T-cell (primary cell): ENCODE measurements at regions not wholly inside any gene's neighbourhood (a gene's known extent, or its start where the extent isn't known, plus 50 kb on each side); places are given as distances from the start of the nearest gene placed in this dataset.

Experiments
- ATAC-seq, 4 experiments: fragments of 200-7000 bp in 3 of 4; fragments of 150-1000 bp in 1 of 4; cut with Tn5 transposase; replicated peaks in 1 of 4; 1 replicate in 3 of 4; 2 replicates in 1 of 4; pipeline ENCODE4 v1.10.0; 2021; ENCODE audit warnings: moderate library complexity in 3 of 4, mild to moderate bottlenecking in 2 of 4, moderate number of reproducible peaks in 1 of 4
- CTCF ChIA-PET, 2 donors: fragments of 300-600 bp; sonication (Branson Sonifier 250); formaldehyde crosslinking; loops; one replicate each; lab custom pipeline; 2022; ENCODE audit warnings: antibody characterized with exemption in 2 of 2; lab: Charles Lee
- POLR2A ChIA-PET, 2 donors: fragments of 300-600 bp; sonication (Branson Sonifier 250); formaldehyde crosslinking; loops; one replicate each; lab custom pipeline; 2022; ENCODE audit warnings: antibody characterized with exemption in 2 of 2; lab: Charles Lee
- DNase-seq, 35 experiments: peaks; one replicate each; pipeline versions ENCODE4 v3.0.0 to v3.0.0-alpha.2; 2013 to 2023
- H3K27ac ChIP-seq: one replicate; pipeline ENCODE4 v1.5.1; 2013; ENCODE audit warnings: low read length
- H3K27me3 ChIP-seq, 2 experiments: replicated peaks in 1 of 2; 1 replicate in 1 of 2; 2 replicates in 1 of 2; pipeline versions ENCODE4 v1.6.1 to v1.7.0; 2013; ENCODE audit warnings: low read length in 1 of 2, mixed read lengths in 1 of 2; ENCODE audit not compliant: control insufficient read depth in 2 of 2, insufficient read depth in 2 of 2; ENCODE audit errors: extremely low read depth in 1 of 2
- H3K36me3 ChIP-seq, 2 donors: 1 replicate in 1 of 2; 2 replicates in 1 of 2; pipeline versions ENCODE4 v1.6.1 to v1.7.0; 2013; ENCODE audit warnings: low read length in 1 of 2; ENCODE audit not compliant: control insufficient read depth in 2 of 2, insufficient read depth in 1 of 2; ENCODE audit errors: extremely low read depth in 1 of 2
- H3K4me1 ChIP-seq, 2 experiments: 1 replicate in 1 of 2; 2 replicates in 1 of 2; pipeline versions ENCODE4 v1.6.1 to v1.7.0; 2013; ENCODE audit warnings: low read length in 2 of 2, mixed read lengths in 1 of 2; ENCODE audit not compliant: insufficient read depth in 2 of 2, control insufficient read depth in 1 of 2; ENCODE audit errors: extremely low read depth in 1 of 2
- H3K4me3 ChIP-seq, 2 donors: 1 replicate in 1 of 2; 2 replicates in 1 of 2; pipeline versions ENCODE4 v1.5.1 to v1.7.0; 2013; ENCODE audit warnings: mild to moderate bottlenecking in 2 of 2, low read length in 1 of 2, moderate library complexity in 1 of 2; ENCODE audit not compliant: control insufficient read depth in 1 of 2; ENCODE audit errors: extremely low read depth in 1 of 2
- H3K9me3 ChIP-seq: 2 replicates; pipeline ENCODE4 v1.7.0; 2013
- H3K27ac Mint-ChIP-seq, 2 donors: one replicate each; pipeline ENCODE4 v1.8.0; 2020 to 2021; ENCODE audit warnings: mild to moderate bottlenecking in 2 of 2, mixed read lengths in 2 of 2
- H3K27me3 Mint-ChIP-seq, 2 donors: one replicate each; pipeline ENCODE4 v1.8.0; 2021 to 2022; ENCODE audit warnings: mixed read lengths in 2 of 2
- H3K36me3 Mint-ChIP-seq: one replicate; pipeline ENCODE4 v1.8.0; 2021; ENCODE audit warnings: mixed read lengths
- H3K4me1 Mint-ChIP-seq, 3 donors: one replicate each; pipeline ENCODE4 v1.8.0; 2020 to 2022; ENCODE audit warnings: mixed read lengths in 3 of 3, mild to moderate bottlenecking in 1 of 3
- H3K4me3 Mint-ChIP-seq, 3 donors: one replicate each; pipeline ENCODE4 v1.8.0; 2020 to 2022; ENCODE audit warnings: mild to moderate bottlenecking in 3 of 3, mixed read lengths in 3 of 3, moderate library complexity in 3 of 3
- H3K9me3 Mint-ChIP-seq, 3 donors: one replicate each; pipeline ENCODE4 v1.8.0; 2020 to 2022; ENCODE audit warnings: mixed read lengths in 3 of 3
- WGBS: methylation state at CpG from one replicate; pipeline ENCODE4 v1.1.5; 2013; ENCODE audit warnings: missing lambda C conversion rate; ENCODE audit not compliant: insufficient coverage; 5-methylcytosine and 5-hydroxymethylcytosine counted together

DNA sequence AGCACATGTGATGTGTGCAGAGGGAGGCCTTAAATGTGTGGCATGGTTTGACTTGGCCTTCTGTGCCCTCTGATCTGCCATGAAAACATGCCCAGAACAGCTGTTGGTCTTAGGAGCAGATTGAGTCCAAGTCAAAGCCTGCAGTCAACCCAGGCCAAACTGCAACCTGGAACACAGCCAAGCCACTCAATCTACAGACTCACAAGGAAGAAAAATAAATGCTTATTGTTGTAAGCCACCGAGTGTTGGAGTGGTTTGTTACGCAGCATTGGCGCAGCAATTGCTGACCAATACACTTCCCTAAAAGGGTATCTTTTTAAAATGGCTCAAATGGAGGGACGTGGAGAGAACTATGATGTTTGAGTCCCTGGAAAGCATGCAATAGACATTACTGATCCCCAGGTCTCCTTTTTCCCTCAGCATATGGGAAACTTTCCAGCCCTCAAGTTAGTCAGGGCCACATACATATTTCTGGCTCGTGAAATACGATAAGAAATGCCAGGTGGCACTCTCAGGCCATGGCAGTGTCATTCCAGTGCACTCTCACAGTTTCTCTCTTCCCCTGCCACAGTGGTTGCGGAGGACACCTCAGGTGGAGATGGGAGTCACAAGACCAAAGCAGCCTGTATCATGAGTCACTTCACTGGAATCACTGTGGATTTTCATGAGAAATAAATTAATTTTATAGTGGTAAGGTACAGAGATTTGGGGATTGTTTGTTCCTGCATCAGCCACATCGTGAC lies 168.0 kb upstream of the ZNF618 start:
- no peaks in the 10 kb centered on the region for H3K36me3 Mint-ChIP-seq
- H3K4me1 Mint-ChIP-seq, result no peaks in the 10 kb centered on the region
- no peak for DNase-seq
- peaks cover 0 to 12% of the 10 kb centered on the region in 2 experiments for H3K27me3 ChIP-seq
- ChIA-PET CTCF (no interaction called here), POLR2A (no interaction called here)
- no peaks in the 10 kb centered on the region for H3K9me3 ChIP-seq
- H3K27me3 Mint-ChIP-seq, result peaks cover 13 to 25% of the 10 kb centered on the region in 2 donors
- H3K4me1 ChIP-seq, result no peaks in the 10 kb centered on the region
- ATAC-seq, result no peak
- no peaks in the 10 kb centered on the region for H3K36me3 ChIP-seq
- H3K4me3 ChIP-seq, result no peak overlapping the region
- H3K4me3 Mint-ChIP-seq, result no peak overlapping the region
- 50% methylated on average over 2 of the region's 8 CpGs for WGBS
- H3K9me3 Mint-ChIP-seq, result peaks cover under 1 to 13% (median 3%) of the 10 kb centered on the region in 3 donors
- no peak overlapping the region for H3K27ac ChIP-seq
- no peak overlapping the region for H3K27ac Mint-ChIP-seq

DNA sequence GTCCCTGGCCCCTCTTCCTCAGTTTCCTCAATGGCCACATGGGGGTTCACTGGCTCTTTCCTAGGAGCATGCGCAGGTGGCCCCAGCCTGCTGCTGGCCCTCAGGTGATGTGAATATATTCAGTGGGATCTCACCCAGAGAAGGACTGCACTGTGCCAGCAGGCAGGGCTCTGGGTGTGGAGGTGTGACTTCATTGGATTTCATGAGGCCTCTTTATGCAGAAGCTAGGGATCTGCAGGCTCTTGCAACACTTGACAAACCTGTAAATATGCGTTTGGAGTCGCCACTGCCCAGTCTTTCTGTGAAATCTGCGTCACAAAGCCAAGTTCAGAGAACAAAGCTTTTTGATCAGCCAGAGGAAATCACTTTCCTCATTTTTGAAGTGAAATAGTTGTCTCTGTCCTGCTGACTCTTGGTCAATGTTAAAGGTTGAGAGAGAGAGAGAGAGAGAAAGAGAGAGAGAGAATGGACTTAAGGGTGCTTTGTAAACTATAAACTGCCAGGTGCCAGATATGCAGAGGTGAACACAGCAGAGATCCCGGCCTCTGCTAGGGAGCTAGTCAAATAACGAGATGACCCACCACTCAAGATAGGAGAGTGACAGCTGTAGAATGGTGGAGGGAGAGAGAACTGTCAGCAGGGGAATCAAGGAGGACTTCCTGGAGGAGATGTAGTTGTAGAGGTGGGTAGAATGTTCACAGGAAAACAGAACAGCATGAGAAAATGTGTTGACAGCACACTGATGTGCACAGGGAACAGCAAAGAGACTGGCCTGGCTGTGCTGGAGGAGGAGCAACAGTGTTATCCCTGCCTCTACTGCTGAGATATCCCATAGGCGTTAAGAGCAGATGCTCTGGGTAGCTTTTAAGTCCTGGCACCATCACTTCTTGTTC lies 167.0 kb upstream of the ZNF618 start:
- H3K4me3 Mint-ChIP-seq, result no peak overlapping the region
- Histone ChIP-seq H3K27ac (no peak overlapping the region), H3K4me1 (no peaks in the 10 kb centered on the region), H3K36me3 (no peaks in the 10 kb centered on the region), H3K9me3 (no peaks in the 10 kb centered on the region), H3K4me3 (no peak overlapping the region), H3K27me3 (peaks cover 0 to 12% of the 10 kb centered on the region in 2 experiments)
- no peak overlapping the region for H3K27ac Mint-ChIP-seq
- H3K9me3 Mint-ChIP-seq, result peaks cover 4 to 13% (median 7%) of the 10 kb centered on the region in 3 donors
- CTCF ChIA-PET, result no interaction called here
- H3K36me3 Mint-ChIP-seq, result no peaks in the 10 kb centered on the region
- ATAC-seq, result no peak
- peaks cover 15 to 25% of the 10 kb centered on the region in 2 donors for H3K27me3 Mint-ChIP-seq
- no peaks in the 10 kb centered on the region for H3K4me1 Mint-ChIP-seq
- 44% methylated on average over 3 of the region's 7 CpGs for WGBS
- no peak for DNase-seq
- POLR2A ChIA-PET, result no interaction called here

GRCh38 chr9:113709721-113710120 lies 166.4 kb upstream of the ZNF618 start:
- ChIA-PET POLR2A (no interaction called here), CTCF (no interaction called here)
- Histone ChIP-seq H3K36me3 (no peaks in the 10 kb centered on the region), H3K4me1 (no peaks in the 10 kb centered on the region), H3K27me3 (peaks cover 0 to 12% of the 10 kb centered on the region in 2 experiments), H3K9me3 (no peaks in the 10 kb centered on the region), H3K4me3 (no peak overlapping the region), H3K27ac (no peak overlapping the region)
- WGBS, result 72% methylated on average over 6 of the region's 6 CpGs
- no peak overlapping the region for H3K27ac Mint-ChIP-seq
- H3K36me3 Mint-ChIP-seq, result no peaks in the 10 kb centered on the region
- ATAC-seq (no peak), DNase-seq (no peak)
- peaks cover 4 to 17% (median 8%) of the 10 kb centered on the region in 3 donors for H3K9me3 Mint-ChIP-seq
- no peak overlapping the region for H3K4me3 Mint-ChIP-seq
- no peaks in the 10 kb centered on the region for H3K4me1 Mint-ChIP-seq
- H3K27me3 Mint-ChIP-seq, result peaks cover 15 to 25% of the 10 kb centered on the region in 2 donors

GRCh38 chr9:113711251-113711650 lies 164.9 kb upstream of the ZNF618 start:
- H3K36me3 ChIP-seq, result no peaks in the 10 kb centered on the region
- H3K4me1 ChIP-seq, result no peaks in the 10 kb centered on the region
- ChIA-PET POLR2A (no interaction called here), CTCF (no interaction called here)
- H3K4me3 ChIP-seq, result no peak overlapping the region
- H3K27me3 Mint-ChIP-seq, result peaks cover 15 to 25% of the 10 kb centered on the region in 2 donors
- no peaks in the 10 kb centered on the region for H3K9me3 ChIP-seq
- H3K27ac ChIP-seq, result no peak overlapping the region
- no peaks in the 10 kb centered on the region for H3K36me3 Mint-ChIP-seq
- H3K4me1 Mint-ChIP-seq, result no peaks in the 10 kb centered on the region
- DNase-seq (no peak), ATAC-seq (no peak)
- peaks cover 0 to 12% of the 10 kb centered on the region in 2 experiments for H3K27me3 ChIP-seq
- H3K4me3 Mint-ChIP-seq, result no peak overlapping the region
- H3K9me3 Mint-ChIP-seq, result peaks cover 4 to 26% (median 13%) of the 10 kb centered on the region in 3 donors
- H3K27ac Mint-ChIP-seq, result no peak overlapping the region
- WGBS, result 71% methylated on average over 1 of the region's 1 CpG

GRCh38 chr9:113712053-113712452 lies 164.1 kb upstream of the ZNF618 start:
- Mint-ChIP-seq H3K27me3 (peaks cover 15 to 25% of the 10 kb centered on the region in 2 donors), H3K4me3 (no peak overlapping the region), H3K4me1 (no peaks in the 10 kb centered on the region), H3K36me3 (no peaks in the 10 kb centered on the region), H3K27ac (no peak overlapping the region), H3K9me3 (peaks cover 4 to 22% (median 11%) of the 10 kb centered on the region in 3 donors)
- H3K4me3 ChIP-seq, result no peak overlapping the region
- ATAC-seq (no peak), DNase-seq (no peak)
- no peaks in the 10 kb centered on the region for H3K4me1 ChIP-seq
- H3K27ac ChIP-seq, result no peak overlapping the region
- no peaks in the 10 kb centered on the region for H3K9me3 ChIP-seq
- peaks cover 0 to 12% of the 10 kb centered on the region in 2 experiments for H3K27me3 ChIP-seq
- no peaks in the 10 kb centered on the region for H3K36me3 ChIP-seq
- POLR2A ChIA-PET, result no interaction called here
- CTCF ChIA-PET, result no interaction called here
- no CpG with 5 or more reads among the region's 2 CpGs for whole genome bisulfite sequencing

DNA sequence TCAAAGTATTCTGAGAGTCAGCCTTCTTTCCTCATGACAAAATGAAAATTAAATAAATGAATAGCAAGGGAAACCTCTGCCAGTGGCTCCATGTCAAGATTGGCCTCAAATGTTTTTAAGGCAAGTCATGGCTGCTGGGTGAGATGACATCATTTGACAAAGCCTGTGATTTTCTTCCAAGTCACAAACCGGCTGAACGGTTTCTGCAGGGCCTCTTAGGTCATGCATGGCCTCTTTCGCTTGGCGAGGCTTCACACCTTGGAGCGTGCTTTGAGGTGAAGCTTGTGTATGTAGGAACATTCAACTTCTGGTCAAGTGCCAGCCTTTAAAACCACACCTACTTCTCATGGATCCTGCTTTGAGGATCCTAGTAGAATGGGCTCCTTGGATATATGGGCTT lies 161.0 kb upstream of the ZNF618 start:
- no peaks in the 10 kb centered on the region for H3K36me3 ChIP-seq
- Mint-ChIP-seq H3K27ac (no peak overlapping the region), H3K36me3 (no peaks in the 10 kb centered on the region), H3K27me3 (peaks cover 22 to 23% of the 10 kb centered on the region in 2 donors), H3K4me3 (no peak overlapping the region), H3K4me1 (no peaks in the 10 kb centered on the region), H3K9me3 (peaks cover 4 to 13% (median 11%) of the 10 kb centered on the region in 3 donors)
- ChIA-PET POLR2A (no interaction called here), CTCF (no interaction called here)
- no peaks in the 10 kb centered on the region for H3K4me1 ChIP-seq
- no peaks in the 10 kb centered on the region for H3K9me3 ChIP-seq
- no peak overlapping the region for H3K27ac ChIP-seq
- no peak for DNase-seq
- H3K27me3 ChIP-seq, result peaks cover 0 to 18% of the 10 kb centered on the region in 2 experiments
- H3K4me3 ChIP-seq, result no peak overlapping the region
- no peak for ATAC-seq
- 100% methylated on average over 2 of the region's 5 CpGs for WGBS
